RWPE2 (cell line): ENCODE measurements at regions not wholly inside any gene's neighbourhood (a gene's known extent, or its start where the extent isn't known, plus 50 kb on each side); places are given as distances from the start of the nearest gene placed in this dataset.

Experiments used
- ATAC-seq: fragments of 200-7000 bp; cut with Tn5 transposase; 3 replicates; pipeline ENCODE4 v1.9.1; 2021; ENCODE audit warnings: low read depth
- DNase-seq: peaks from one replicate; pipeline ENCODE4 v3.0.0-alpha.2; 2020; ENCODE audit warnings: low spot score
- H3K27ac ChIP-seq: fragments of 450-650 bp; 2 replicates; pipeline ENCODE4 v1.5.1; 2017; ENCODE audit warnings: mild to moderate bottlenecking; ENCODE audit not compliant: poor library complexity, severe bottlenecking
- H3K27me3 ChIP-seq: fragments of 250-450 bp; sonication (Bioruptor Pico); 2 replicates; pipeline ENCODE4 v1.5.1; 2021; ENCODE audit warnings: mild to moderate bottlenecking, moderate library complexity; ENCODE audit not compliant: insufficient read depth, poor library complexity, severe bottlenecking
- H3K36me3 ChIP-seq: fragments of 250-450 bp; sonication (Bioruptor Pico); 2 replicates; pipeline ENCODE4 v1.5.1; 2020; ENCODE audit warnings: low read depth, mild to moderate bottlenecking, moderate library complexity
- H3K4me1 ChIP-seq: fragments of 250-450 bp; sonication (Bioruptor Pico); 2 replicates; pipeline ENCODE4 v1.5.1; 2021; ENCODE audit warnings: mild to moderate bottlenecking, moderate library complexity; ENCODE audit not compliant: insufficient read depth, poor library complexity, severe bottlenecking
- H3K4me3 ChIP-seq: fragments of 250-450 bp; sonication (Bioruptor Pico); 2 replicates; pipeline ENCODE4 v1.5.1; 2021; ENCODE audit warnings: mild to moderate bottlenecking, moderate library complexity; ENCODE audit not compliant: severe bottlenecking
- H3K9me3 ChIP-seq: fragments of 250-450 bp; sonication (Bioruptor Pico); 2 replicates; pipeline ENCODE4 v1.5.1; 2021; ENCODE audit warnings: mild to moderate bottlenecking, moderate library complexity; ENCODE audit not compliant: severe bottlenecking
- TF ChIP-seq, protein P1 (sequence below): fragments of 450-650 bp; IDR thresholded peaks from one replicate; pipeline ENCODE4 v1.5.1; 2017; ENCODE audit warnings: mild to moderate bottlenecking, moderate library complexity; ENCODE audit not compliant: poor library complexity, severe bottlenecking

GRCh38 chr1:177333936-177334595 lies 163.3 kb downstream of the BRINP2 start:
- Histone ChIP-seq H3K4me1 (no peaks in the 10 kb centered on the region), H3K27ac (no peak overlapping the region), H3K9me3 (no peaks in the 10 kb centered on the region), H3K36me3 (no peaks in the 10 kb centered on the region), H3K4me3 (no peak overlapping the region), H3K27me3 (no peaks in the 10 kb centered on the region)
- DNase-seq (no peak), ATAC-seq (peak; percentile 42; the same call in 1 of the 3 replicates)
- TF ChIP-seq, protein P1, sequence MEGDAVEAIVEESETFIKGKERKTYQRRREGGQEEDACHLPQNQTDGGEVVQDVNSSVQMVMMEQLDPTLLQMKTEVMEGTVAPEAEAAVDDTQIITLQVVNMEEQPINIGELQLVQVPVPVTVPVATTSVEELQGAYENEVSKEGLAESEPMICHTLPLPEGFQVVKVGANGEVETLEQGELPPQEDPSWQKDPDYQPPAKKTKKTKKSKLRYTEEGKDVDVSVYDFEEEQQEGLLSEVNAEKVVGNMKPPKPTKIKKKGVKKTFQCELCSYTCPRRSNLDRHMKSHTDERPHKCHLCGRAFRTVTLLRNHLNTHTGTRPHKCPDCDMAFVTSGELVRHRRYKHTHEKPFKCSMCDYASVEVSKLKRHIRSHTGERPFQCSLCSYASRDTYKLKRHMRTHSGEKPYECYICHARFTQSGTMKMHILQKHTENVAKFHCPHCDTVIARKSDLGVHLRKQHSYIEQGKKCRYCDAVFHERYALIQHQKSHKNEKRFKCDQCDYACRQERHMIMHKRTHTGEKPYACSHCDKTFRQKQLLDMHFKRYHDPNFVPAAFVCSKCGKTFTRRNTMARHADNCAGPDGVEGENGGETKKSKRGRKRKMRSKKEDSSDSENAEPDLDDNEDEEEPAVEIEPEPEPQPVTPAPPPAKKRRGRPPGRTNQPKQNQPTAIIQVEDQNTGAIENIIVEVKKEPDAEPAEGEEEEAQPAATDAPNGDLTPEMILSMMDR = no peak
